GM19023 (cell line): ENCODE measurements at regions not wholly inside any gene's neighbourhood (a gene's known extent, or its start where the extent isn't known, plus 50 kb on each side); places are given as distances from the start of the nearest gene placed in this dataset.
"Not testable (repeated sequence)": the region's sequence is repeated elsewhere in the genome, so short reads cannot be mapped to it uniquely, and the experiment has no call there.

Experiments used
- ATAC-seq: cut with Tn5 transposase; IDR thresholded peaks from one replicate; pipeline ENCODE4 v1.9.1; 2021; ENCODE audit warnings: mild to moderate bottlenecking, moderate library complexity; ENCODE audit not compliant: unreplicated experiment

DNA sequence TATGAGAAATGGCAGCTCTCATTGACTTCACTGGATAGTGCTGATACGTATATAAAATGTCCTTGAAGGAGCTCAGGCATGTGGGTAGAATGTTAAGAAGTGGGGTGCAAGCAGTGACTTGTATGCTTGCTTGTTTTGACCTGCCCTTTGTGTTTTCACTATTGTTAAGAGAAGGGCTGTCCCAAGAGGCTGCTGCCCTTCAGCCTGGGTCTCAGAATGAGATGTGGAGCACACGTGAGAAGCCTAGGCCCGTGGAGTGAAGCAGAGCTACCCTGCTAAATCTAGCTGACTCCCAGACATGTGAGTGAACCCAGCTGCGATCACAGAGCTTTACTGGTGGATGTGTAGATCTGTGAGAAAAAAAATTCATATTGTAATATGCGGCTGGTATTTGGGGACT is 305.3 kb upstream of the RGS17 start:
- no peak for ATAC-seq

DNA sequence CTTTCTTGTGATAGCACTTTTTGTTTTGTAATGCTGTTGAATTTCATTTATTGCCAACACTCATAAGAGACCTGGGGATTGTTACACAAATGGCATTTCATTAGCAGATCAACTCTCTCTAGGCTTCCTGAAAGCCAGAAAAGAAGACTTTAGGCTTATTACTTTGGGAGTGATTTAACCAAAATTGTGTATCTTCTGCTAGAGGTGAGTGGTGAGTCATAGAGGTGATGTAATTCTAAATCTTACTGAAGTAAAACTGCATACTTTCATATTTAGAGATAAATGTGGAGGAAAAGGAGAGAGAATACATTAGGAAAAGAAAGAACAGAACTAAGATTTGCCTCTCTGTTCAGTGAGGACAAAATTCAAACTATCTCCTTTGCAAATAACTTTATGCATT is 304.7 kb upstream of the RGS17 start:
- ATAC-seq, result no peak

DNA sequence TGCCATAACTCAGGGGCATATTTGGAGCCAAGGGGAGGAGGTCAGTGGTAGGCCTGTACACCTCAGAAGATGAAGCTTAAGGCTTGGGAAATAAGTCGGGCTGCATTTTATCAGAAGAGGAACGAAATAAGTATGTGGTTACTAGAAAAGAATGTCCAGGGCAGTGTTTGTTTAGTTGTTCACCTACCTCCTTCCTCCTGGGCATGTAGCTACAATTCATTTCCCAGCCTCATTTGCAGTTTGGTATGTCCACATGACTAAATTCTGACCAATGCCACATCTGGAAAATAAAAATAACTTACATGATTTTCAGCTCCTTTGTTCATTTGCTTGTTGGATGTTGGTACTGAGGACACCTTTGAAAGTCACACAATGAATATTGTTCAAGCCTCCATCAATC is 294.5 kb upstream of the RGS17 start:
- ATAC-seq, result no peak

DNA sequence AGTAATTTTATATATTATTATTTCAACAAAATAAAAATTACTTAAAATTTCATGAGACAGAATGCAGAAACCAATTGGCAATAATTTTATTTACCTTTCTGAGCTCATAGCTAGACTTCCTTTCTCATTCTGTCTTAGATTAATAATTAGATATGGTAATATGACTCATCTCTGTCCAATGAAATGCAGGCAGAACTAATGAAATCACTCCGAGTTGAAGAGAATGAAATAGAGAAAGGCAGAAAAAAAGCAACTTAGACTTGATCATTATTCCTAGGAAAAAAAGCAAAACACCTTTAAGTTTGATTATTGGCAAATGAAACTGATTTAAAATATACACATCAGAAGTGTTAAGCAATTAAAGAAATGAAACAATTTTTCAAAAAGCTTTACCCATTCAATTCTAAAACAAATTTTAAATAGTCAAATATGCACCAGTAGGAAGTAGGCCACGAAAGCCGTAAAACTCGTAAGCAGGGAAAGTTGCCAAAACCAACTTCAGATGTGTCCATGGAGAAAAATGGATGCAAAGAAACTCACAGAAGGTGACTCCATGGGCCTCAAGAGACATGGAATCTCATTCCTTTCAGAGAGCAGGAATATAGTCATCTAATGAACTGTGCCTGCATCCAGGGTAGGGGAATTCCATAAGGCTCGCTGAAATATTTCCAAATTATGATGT is 293.8 kb upstream of the RGS17 start:
- no peak for ATAC-seq

DNA sequence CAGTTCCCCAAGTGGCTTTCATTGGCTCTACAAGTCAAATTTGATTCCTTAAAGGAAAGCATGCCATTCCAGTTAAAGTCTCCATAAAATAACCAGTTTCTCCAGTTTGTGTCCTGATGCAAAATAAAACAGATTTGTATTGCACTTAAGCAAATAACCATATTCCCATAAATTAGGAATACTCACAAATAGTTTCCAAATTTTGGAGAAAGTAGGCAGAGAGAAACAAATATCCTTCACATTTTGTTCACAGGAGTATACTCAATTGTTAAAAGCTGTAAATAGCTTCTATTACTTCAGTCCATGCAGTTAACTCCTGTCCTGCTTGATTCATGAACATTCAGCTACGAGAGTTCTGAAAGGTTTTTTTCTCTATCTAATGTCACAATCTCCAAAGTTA is 281.4 kb upstream of the RGS17 start:
- no peak for ATAC-seq

DNA sequence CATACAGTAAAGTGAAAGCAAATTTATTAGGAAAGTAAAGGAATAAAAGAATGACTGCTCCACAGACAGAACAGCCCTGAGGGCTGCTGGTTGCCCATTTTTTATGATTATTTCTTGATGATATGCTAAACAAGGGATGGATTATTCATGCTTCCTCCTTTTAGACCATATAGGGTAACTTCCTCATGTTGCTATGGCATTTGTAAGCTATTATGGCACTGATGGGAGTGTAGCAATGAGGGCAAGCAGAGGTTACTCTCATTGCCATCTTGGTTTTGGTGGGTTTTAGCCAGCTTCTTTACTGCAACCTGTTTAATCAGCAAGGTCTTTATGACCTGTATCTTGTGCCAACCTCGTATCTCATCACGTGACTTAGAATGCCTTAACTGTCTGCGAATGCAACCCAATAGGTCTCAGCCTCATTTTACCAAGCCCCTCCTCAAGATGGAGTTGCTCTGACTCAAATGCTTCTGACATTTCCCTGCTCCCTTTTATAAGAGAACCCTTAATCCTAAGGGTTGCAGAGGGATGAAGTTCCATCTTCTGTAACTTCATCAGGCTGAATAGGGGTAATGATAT is 280.1 kb upstream of the RGS17 start:
- ATAC-seq, result no peak

DNA sequence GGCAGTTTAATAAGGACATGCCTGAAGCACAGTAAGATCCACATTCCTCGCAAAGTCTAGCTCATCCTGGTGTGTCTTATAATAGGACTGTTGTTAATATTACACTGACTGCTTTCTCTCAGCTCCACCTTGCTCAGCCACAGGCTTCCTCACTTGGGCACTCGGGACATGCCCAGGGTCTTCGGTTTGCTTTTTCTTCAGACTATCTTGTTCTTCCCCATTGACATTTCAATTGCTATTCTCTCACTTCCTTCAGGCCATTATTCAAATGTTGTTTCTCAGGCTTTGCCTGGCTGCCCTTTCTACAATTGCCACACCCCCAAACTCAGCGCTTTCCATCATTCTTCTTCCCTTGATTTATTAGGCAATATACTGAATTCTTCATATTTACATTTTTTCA is 274.8 kb upstream of the RGS17 start:
- ATAC-seq, result no peak

DNA sequence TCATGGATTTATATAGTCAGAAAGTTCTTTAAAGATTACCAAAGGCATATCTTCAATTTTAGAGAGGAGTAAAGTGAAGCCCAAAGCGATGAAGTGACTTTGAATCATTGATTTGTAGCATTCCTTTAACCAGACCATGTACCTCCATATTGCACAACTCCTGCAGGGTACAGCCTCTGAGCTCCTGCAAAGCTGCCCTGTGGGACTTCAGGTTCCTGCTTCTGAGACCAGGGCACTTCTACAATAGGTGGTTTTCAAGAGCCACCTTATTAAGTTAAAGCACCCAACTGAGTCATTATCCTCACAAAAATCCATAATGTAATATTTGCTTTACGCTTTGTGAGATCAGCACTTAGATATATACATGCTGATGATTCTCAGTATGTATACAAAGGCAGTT is 270.7 kb upstream of the RGS17 start:
- no peak for ATAC-seq

DNA sequence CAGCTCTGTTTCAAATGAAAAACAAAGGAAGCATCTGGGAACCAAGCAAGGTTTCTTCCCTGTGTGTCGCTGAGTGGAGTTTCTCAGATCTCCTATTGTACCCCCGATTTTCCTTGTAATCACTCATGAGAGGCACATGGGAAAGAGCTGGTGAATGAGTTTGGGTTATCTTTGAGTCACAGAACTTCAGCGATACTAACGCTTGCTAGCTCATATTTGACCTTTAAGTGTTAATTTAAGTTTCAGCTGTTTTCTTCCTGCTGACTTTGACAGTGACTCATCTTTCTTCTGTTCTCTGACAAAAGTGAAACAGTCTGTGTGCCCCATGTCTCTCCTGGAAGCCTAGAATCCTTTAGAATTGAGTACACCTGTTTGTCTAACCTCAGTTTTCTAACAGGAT is 261.1 kb upstream of the RGS17 start:
- ATAC-seq, result no peak

DNA sequence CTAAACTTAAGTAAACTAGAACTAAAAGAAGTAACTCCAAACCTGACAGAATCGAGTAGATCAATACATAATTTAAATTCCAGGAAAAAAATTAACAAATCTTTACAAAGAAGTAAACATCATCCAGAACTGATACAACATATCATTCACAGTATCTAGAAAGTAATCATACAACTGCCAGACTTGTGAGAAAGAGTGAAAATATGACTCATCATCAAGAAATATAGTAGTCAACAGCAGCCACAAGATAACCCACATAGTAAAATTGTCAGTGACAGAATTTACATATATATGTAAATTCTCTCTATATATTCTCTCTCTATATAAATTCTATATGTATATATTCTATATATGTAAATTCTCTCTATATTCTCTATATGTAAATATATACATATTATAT is 242.8 kb upstream of the RGS17 start:
- ATAC-seq, result no peak

DNA sequence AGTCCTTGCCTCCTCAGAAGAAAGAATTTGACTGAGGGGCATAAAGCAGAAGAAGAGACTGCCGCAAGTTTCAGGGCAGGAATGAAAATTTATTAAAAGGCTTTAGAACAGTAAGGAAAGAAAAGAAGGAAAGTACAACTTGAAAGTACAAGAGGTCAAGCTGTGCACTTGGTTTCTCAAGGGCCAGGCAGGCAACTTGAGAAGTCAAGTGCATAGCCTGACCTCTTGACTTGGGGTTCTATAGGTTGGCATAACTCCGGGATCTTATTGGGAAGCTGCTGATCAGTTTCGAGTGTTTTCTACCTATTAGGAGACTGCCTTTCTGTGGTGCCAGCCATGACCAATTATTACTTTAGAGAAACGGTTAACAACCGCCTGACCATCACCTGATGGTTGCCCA is 237.0 kb upstream of the RGS17 start:
- ATAC-seq, result no peak

DNA sequence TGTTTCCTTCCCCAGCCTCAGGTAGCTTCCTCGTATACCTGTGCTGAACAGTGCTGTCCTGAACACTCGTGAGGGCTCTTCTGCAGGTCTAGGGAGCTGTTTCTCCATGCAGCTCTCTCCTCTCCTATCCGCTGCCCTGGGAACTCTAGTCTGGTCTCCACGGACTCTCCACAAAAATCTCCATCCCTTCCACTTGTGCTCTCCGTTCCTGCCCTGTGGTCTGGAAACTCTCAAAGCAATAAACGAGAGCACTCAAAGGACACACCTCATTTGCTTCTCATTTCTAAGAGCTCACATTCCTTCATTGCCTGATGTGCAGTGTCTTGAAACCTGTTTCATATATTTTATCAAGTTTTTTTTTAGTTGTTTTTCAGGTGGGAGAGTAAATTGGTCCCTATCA is 235.9 kb upstream of the RGS17 start:
- no peak for ATAC-seq

DNA sequence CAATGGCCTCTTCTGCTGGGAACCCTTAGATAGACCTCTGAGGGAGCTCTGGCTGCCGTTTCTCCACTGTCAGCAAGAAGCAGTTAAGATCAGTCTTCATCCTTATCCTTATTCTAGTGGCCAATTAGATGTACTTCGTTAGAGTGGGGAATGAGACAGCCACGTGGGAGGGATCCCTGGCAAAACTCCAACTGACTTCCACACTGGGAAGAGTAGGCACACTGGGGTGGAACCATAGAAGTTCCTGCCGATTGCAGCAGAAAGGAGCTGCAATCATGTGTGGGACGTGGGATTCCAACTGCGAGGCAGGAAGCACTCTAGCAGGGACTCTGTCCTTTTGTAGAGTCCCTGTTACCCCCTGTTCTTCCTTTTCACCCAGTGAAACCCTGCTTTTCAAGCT is 226.3 kb upstream of the RGS17 start:
- no peak for ATAC-seq

DNA sequence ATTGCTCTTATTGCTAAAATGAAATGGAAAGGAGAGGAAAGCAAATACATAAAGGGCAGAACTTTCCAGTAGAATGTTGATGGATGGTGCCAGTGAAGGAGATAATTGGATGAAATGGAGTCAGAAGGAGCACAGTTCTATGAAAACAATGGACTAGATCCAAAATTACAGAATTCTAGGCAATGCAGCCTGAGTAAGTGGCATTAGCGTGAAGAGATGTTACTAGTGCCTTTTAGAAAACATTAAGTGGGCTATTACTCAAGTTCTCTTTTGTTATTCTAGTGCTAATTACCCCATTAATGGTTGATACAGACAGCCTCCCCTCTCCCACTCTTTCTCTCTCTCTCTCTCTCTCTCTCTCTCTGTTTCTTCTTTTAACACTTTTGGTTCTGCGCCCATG is 209.5 kb upstream of the RGS17 start:
- no peak for ATAC-seq

DNA sequence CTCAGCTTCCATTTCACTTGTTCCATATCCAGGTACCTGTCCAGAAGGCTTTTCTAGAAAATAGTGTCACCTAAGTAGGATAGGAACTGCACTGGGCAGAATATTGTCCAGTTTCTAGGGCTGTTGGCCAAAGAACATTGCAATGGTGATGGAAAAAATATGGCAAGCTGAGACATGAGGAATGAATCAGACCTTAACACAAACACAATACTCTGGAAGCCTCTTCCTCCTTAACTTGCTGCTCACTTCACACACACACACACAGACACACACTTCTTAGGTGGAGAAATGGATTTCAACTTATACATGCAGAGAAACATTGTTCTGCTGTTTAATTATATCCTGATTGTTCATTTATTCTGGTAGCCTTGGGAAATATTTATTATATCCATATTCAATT is 203.0 kb upstream of the RGS17 start:
- ATAC-seq, result no peak

DNA sequence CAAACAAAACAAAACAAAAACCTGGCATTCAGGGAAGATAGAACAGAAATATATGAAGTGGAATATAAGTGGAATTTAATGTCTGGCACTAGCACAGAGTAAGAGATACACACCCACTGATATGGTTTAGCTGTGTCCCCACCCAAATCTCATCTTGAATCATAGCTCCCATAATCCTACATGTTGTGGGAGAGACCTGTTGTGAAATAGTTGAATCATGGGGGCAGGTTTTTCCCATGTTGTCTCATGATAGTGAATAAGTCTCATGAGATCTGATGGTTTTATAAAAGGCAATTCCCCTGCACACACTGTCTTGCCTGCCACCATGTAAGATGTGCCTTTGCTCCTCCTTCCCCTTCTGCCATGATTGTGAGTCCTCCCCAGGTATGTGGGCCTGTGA is 200.1 kb upstream of the RGS17 start:
- ATAC-seq, result not testable (repeated sequence)

DNA sequence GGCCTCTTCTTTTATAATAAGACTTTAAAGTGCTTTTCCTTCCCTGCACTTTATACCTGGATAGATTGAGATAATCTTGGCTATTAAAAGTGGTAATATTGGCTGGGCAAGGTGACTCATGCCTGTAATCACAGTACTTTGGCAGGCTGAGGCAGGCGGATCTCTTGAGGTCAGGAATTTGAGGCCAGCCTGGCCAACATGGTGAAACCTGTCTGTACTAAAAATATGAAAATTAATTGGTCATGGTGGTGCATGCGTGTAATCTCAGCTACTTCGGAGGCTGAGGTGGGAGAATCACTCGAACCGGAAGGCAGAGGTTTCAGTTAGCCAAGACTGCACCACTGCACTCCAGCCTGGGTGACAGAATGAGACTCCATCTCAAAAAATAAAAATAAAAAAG is 197.1 kb upstream of the RGS17 start:
- ATAC-seq, result no peak

DNA sequence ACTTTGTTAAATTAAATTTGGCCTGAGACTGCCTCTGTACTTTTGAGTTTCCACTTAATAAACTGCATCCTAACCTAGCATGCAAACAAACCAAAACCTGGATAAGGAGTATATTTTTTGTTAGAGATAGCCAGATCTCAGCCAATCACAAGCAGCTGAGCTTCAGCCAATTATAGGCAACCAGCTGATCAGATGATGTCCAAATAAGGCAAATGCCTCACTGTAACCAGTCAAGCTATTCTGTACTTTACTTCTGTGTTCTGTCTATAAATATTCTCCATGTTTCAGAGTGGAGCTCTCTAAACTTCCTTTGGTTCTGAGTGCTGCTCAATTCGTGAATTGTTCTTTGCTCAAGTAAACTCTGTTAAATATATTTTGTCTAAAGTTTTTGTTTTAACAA is 194.6 kb upstream of the RGS17 start:
- ATAC-seq, result no peak

DNA sequence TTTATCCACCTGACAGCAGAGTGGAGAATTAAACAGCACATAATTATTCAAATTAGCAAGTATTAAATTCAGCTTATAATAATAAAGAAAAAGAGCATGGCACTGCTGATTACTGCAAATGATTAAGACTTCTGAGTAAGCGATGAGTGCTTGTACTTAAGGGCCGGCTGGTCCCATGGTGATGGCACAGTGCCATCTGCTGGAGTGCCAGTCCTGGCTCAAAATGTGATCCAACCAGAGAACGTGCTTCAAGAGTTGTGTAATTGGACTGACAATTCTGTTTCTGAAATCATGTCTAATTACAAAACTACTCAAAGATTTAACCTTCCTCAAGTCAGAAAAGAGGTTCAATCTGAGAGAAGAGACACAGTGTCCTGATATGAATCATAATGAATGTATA is 181.6 kb upstream of the RGS17 start:
- no peak for ATAC-seq

DNA sequence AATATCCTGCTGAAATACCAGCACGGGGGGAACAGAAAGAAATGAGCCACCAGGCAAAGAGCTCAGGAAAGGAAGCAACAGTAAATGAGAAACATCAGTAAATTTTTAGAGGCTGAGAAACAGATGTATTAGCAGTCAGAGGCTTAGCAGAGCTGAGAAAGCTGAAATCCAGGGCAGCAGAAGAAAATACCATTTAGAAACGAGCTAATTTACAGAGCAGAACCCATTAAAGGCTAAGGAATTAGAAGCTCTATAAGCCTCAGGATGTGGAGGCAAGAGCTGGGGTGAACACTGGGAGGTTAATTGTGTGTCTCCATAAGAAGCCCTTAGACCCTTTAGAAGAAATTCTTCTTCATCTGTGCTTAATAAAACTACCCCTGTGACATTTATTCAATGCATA is 178.6 kb upstream of the RGS17 start:
- ATAC-seq, result no peak

DNA sequence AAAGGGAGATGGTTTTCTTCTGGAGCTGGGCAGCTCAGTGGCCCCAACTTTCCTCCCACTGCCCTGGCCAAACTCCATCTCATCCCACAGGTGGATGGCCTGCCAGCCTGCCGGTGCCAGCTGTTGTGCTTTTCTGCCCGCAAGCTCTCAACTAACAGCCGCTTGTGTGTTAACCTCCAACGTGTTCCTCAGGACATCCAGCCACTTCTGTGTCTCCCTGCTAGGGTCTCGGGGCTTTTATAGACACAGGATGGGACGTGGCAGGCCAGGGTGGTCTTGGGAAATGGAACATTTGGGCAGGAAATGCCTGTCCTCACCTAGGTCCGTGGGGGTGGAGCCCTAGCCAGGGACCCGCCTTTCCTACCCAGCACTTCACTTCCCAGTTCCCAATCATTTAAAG is 171.1 kb upstream of the RGS17 start:
- ATAC-seq, result no peak

DNA sequence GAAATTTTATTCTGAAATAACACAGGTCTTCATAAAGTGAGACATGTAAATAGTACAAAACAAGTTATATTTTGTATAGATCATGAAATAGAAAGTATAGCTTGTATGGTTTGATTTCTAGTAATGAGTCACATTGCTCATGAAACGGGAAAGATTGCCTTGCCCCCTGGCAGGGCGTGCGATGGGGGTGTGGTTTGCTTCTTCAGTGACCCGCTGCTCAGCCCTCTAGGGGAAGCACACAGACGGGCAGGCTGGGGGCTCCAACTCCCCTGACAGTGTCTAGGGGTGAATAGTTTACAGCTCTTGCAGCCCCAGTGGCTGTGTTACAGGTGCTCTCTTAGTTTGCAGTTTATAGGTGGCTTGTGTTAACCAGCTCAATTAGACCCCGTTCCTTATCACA is 170.5 kb upstream of the RGS17 start:
- ATAC-seq, result peak; percentile 50

DNA sequence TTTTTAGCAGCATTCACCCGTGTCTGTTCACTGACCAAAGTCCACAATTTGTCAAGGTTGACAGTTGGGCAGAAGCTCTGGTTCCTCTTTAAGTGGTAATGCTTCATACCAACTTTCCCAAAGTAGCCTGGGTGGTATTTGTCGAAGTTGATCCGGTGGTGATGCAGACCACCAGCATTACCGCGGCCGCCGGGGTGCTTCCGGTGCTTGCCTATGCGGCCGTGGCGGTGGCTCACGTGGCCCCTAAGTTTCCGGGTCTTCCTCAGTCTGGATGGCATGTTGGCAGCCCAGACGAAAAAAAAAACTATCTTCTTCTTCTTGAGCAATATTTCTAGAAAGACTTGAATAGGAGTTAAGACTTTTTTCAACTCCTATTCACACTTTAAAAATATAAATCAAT is 151.4 kb upstream of the RGS17 start:
- ATAC-seq, result not testable (repeated sequence)
